Adipocyte (in vitro differentiated cells): ENCODE measurements at regions not wholly inside any gene's neighbourhood (a gene's known extent, or its start where the extent isn't known, plus 50 kb on each side); places are given as distances from the start of the nearest gene placed in this dataset.

Source experiments
- DNase-seq: peaks from one replicate; pipeline ENCODE4 v3.0.0-alpha.2; 2015; ENCODE audit warnings: low read depth
- H3K27me3 ChIP-seq: replicated peaks from 2 replicates; pipeline ENCODE4 v1.7.0; 2013; ENCODE audit warnings: mild to moderate bottlenecking, low read length, moderate library complexity; ENCODE audit not compliant: control insufficient read depth, insufficient read depth
- H3K36me3 ChIP-seq: 2 replicates; pipeline ENCODE4 v1.7.0; 2013; ENCODE audit warnings: low read length, mild to moderate bottlenecking, moderate library complexity; ENCODE audit not compliant: control insufficient read depth, insufficient read depth, severe bottlenecking
- H3K4me1 ChIP-seq: 2 replicates; pipeline ENCODE4 v1.7.0; 2013; ENCODE audit warnings: mild to moderate bottlenecking, low read length, moderate library complexity; ENCODE audit not compliant: control insufficient read depth, insufficient read depth
- H3K4me3 ChIP-seq: 2 replicates; pipeline ENCODE4 v1.7.0; 2013; ENCODE audit warnings: mild to moderate bottlenecking, low read length, moderate library complexity
- H3K9ac ChIP-seq: 2 replicates; pipeline ENCODE4 v1.7.0; 2013; ENCODE audit warnings: mild to moderate bottlenecking, low read length, moderate library complexity
- H3K9me3 ChIP-seq: 2 replicates; pipeline ENCODE4 v1.7.0; 2013; ENCODE audit warnings: mild to moderate bottlenecking, low read length, moderate library complexity; ENCODE audit not compliant: control insufficient read depth

DNA sequence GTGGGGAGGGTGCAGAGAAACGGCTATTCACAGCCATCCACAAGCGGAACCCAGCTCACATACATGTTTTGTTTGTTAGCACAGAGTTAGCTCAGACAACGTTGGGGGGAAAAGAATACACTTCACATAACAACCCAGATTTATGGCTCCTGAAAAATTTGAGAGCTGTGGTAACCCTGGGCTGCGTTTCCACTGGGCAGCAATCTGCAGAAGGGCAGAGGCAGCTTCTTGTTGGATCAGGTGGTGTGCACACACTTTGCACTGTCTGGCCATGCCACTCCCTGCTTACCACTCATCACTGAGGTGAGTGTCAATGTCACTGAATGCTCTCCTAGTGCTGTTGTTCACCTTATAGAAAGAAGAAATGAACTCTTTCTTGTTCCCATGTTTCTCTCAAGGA, 299.8 kb upstream of the SOX14 start:
- H3K9me3 ChIP-seq, result no peaks in the 10 kb centered on the region
- no peak overlapping the region for H3K9ac ChIP-seq
- no peak for DNase-seq
- H3K36me3 ChIP-seq, result no peaks in the 10 kb centered on the region
- no peak overlapping the region for H3K4me3 ChIP-seq
- no peaks in the 10 kb centered on the region for H3K27me3 ChIP-seq
- H3K4me1 ChIP-seq, result no peaks in the 10 kb centered on the region

DNA sequence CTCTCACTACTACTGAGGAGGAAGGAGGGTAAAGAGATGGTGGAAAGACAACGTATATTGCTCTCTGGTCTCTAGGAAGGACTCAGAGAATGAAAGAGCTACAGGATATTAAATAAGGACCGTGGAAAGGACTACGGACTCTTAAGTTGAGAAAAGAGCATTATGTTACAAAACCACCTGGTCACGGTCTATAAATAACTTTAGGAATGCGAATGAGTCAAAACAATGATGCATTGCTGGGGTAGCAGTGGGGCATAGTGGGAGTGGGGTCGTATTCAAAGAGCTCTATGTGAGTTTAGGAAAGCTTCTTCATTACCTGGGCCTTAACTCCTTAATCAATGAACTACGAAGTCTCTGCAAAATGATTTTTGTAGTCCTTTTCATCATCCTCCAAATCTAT, 295.7 kb upstream of the SOX14 start:
- H3K27me3 ChIP-seq, result no peaks in the 10 kb centered on the region
- no peaks in the 10 kb centered on the region for H3K4me1 ChIP-seq
- H3K4me3 ChIP-seq, result no peak overlapping the region
- no peaks in the 10 kb centered on the region for H3K9me3 ChIP-seq
- DNase-seq, result no peak
- H3K9ac ChIP-seq, result no peak overlapping the region
- no peaks in the 10 kb centered on the region for H3K36me3 ChIP-seq

DNA sequence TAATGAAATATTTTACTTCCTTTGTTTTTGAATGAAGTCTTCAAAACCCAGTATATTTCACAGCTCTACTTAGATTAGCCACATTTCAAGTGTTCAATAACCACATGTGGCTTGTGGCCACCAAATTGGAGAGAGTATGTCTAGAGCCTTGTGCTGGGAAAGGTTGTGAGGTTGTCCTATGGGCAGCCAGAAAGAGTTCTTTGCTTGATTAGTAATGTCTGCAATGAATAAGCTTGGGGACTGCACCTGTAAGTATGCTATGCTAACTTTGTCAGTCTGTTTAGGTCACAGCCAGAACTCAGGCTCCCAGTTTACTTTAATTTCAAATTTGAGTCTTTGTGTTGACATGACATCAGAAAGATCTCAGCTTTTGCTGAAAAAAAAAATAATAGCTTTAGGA, 294.9 kb upstream of the SOX14 start:
- H3K36me3 ChIP-seq, result no peaks in the 10 kb centered on the region
- H3K9me3 ChIP-seq, result no peaks in the 10 kb centered on the region
- no peak overlapping the region for H3K4me3 ChIP-seq
- no peak overlapping the region for H3K9ac ChIP-seq
- no peak for DNase-seq
- no peaks in the 10 kb centered on the region for H3K27me3 ChIP-seq
- H3K4me1 ChIP-seq, result no peaks in the 10 kb centered on the region

DNA sequence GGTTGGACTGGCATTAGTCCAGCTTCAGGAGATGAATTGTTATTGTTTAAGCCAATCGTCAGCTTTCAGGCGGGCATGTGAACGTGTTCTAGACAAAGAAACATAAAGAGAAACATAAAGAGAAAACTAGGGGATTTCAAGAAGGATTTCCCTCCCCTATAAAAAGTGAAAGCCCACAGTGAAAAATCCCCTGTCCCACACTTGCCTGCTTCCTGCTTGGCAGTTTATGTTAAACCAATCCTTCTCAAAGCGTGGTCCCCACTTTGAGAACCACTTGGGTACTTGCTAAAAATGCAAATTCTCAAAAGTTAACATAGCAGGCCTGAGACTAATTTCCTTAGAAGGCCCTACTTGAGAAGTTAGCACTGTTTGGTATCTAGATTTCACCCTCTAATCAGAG, 293.0 kb upstream of the SOX14 start:
- H3K9ac ChIP-seq, result no peak overlapping the region
- H3K4me3 ChIP-seq, result no peak overlapping the region
- H3K27me3 ChIP-seq, result no peaks in the 10 kb centered on the region
- no peaks in the 10 kb centered on the region for H3K4me1 ChIP-seq
- H3K36me3 ChIP-seq, result no peaks in the 10 kb centered on the region
- no peak for DNase-seq
- H3K9me3 ChIP-seq, result no peaks in the 10 kb centered on the region

DNA sequence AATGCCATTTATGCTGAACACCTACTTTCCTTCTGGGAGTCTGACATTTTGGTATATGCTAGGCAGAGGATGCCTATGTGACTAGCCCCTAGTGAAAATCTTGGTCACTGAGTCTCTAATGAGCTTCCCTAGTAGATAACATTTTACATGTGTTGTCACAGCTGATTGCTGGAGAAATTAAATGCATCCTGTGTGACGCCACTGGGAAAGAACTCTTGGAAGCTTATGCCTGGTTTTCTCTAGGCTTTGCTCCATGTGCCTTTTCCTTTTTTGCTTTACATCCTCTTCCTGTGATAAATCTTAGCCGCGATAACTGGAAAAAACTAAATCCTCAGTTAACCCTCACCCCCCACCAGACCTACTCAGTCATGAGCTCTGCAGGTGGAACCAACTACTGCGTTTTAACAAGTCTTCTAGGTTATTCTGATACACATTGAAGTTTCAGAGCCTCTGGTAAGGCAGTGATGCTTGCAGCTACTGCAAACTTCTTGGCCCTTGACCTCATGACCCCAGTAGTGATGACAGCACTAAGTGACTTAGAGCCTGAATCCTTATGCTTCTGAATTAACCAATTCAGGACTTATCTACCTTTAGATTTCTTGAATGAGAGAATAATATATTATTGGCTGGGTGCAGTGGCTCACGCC, 292.4 kb upstream of the SOX14 start:
- H3K4me1 ChIP-seq, result no peaks in the 10 kb centered on the region
- H3K27me3 ChIP-seq, result no peaks in the 10 kb centered on the region
- H3K4me3 ChIP-seq, result no peak overlapping the region
- H3K9me3 ChIP-seq, result no peaks in the 10 kb centered on the region
- no peak overlapping the region for H3K9ac ChIP-seq
- H3K36me3 ChIP-seq, result no peaks in the 10 kb centered on the region
- DNase-seq, result no peak

DNA sequence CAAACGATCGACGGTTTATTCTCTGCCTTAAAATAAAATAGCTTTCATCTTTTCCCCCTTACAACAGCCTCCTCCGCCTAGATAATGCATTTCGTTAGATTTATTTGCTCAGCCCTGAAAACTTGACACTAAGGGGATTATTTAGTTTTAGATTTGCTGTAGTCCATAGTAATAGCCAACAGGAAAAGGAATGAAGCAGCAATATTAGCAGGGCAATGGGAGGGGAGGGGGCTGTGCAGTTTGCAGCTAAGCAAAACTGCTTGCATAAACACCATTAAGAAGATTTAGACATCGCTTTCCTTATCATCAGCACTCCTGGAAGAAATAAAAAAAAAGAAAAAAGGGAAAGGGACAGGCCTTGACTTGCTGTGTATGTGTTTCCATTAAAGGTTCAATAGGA, 286.5 kb upstream of the SOX14 start:
- H3K4me3 ChIP-seq, result no peak overlapping the region
- no peak overlapping the region for H3K9ac ChIP-seq
- no peak for DNase-seq
- H3K27me3 ChIP-seq, result no peaks in the 10 kb centered on the region
- no peaks in the 10 kb centered on the region for H3K4me1 ChIP-seq
- H3K36me3 ChIP-seq, result no peaks in the 10 kb centered on the region
- peaks cover 9% of the 10 kb centered on the region for H3K9me3 ChIP-seq

DNA sequence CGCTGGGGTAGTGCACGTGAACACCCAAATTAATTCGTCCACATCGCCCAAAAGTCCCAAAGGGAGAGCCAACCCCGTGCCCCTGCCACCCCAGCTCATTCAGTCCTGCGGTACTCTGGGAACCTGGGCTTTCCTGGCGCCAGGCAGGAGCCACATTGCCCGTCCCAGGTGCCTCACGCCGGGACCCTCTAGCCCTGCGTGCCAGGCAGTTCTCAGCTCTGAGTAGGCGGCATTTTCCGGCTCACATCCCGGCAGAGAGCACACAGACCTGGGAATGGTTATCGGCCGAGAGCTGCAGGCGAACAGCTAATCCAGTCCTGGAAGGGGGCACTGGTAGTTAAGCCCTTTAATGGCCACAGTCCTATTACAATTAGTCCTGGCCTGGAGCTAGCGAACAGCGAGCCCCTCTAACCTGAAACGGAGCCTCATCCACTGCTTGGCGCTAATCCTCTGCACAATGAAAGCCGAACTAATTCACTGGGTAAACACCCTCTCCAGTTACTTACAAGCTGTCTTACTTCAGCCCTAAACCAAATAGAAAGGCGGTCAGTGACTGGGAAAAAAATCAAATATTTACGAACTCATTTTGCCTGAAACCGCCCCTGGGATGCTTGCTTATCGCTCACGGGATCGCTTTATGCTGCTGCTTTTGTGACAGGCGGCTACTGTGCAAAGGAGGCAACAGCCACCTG, 254.6 kb upstream of the SOX14 start:
- Histone ChIP-seq H3K9ac (no peak overlapping the region), H3K27me3 (no peaks in the 10 kb centered on the region), H3K4me3 (no peak overlapping the region), H3K9me3 (peaks cover 2% of the 10 kb centered on the region), H3K36me3 (no peaks in the 10 kb centered on the region), H3K4me1 (no peaks in the 10 kb centered on the region)
- DNase-seq, result no peak

DNA sequence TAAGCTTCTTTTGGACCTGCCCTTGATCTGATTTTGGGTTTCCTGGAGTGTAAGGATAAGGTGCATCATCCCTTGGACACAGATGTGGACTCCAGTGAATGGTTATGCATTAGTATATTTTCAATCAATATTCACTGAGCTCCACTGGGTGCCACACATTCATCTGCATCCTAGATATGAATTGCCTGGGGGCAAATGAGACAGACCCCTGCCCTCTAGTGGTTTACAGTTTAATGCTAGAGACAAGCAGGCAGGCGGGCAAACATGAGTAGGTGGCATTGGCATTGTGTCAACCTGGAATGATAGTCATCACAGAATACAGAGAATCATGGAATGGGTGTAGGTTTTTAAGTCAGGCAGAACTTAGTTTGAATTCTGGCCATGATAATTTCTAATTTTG, 252.5 kb upstream of the SOX14 start:
- no peaks in the 10 kb centered on the region for H3K4me1 ChIP-seq
- no peak for DNase-seq
- H3K9ac ChIP-seq, result no peak overlapping the region
- no peaks in the 10 kb centered on the region for H3K36me3 ChIP-seq
- no peak overlapping the region for H3K4me3 ChIP-seq
- no peaks in the 10 kb centered on the region for H3K9me3 ChIP-seq
- H3K27me3 ChIP-seq, result no peaks in the 10 kb centered on the region

DNA sequence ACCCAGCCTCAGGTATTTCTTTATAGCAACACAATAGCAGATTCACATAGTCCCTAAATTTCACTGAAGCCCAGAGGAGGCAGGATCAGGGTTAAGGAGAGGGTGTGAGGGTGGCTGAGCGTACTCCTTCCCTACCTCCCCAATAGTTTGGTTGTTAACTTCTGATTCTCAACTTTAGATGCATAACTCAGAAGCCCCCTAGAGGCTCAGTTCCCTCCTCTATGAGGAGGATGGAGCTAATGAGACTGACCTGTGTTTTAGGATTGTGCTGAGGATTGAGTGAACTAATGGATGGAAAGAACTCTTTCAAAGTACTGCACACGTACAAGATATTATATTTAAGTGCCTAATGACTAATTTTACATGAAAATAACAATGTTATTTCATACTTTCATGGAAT, 249.3 kb upstream of the SOX14 start:
- Histone ChIP-seq H3K9ac (no peak overlapping the region), H3K36me3 (no peaks in the 10 kb centered on the region), H3K9me3 (no peaks in the 10 kb centered on the region), H3K4me3 (no peak overlapping the region), H3K4me1 (no peaks in the 10 kb centered on the region), H3K27me3 (no peaks in the 10 kb centered on the region)
- DNase-seq, result no peak

DNA sequence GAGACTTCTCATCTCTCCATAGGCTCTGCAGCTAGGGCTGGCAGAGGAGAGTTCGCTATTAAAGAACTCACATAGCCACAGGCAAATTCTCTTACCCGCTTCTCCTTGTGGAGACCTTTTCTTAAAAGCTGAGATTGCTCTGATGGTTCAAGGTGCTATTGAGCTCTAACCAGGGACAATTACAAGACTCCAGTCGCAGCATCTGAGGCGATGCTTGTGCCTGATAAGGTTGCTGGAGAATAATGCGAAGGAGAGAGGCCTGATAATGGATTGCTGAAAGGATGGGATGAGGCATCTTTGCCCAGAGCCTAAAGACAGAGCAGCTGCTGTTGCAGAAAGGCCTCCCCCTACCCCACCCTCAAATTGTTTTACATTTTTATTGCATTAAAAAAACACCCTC, 244.5 kb upstream of the SOX14 start:
- H3K9ac ChIP-seq, result no peak overlapping the region
- no peaks in the 10 kb centered on the region for H3K27me3 ChIP-seq
- no peaks in the 10 kb centered on the region for H3K36me3 ChIP-seq
- H3K9me3 ChIP-seq, result no peaks in the 10 kb centered on the region
- no peak for DNase-seq
- H3K4me1 ChIP-seq, result no peaks in the 10 kb centered on the region
- no peak overlapping the region for H3K4me3 ChIP-seq

DNA sequence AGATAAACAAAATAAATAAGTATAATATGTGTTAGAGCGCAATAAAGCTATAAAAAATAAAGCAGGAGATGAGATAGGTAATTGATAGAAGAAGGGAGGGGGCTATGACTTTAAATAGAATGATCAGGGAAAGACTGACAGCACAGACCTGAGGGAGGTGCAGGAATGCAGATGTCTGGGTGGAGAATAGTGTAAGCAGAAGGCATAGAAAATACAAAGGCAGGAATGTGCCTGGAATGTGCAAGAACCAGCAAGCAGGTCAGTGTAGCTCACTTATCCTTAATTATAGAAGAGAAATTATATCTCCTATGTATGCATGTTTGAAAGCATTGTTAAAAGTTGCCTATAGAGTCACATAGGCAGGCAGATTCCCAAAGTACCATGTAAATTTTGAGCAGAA, 239.4 kb upstream of the SOX14 start:
- no peaks in the 10 kb centered on the region for H3K9me3 ChIP-seq
- no peak overlapping the region for H3K4me3 ChIP-seq
- no peak for DNase-seq
- H3K36me3 ChIP-seq, result no peaks in the 10 kb centered on the region
- H3K27me3 ChIP-seq, result no peaks in the 10 kb centered on the region
- no peak overlapping the region for H3K9ac ChIP-seq
- no peaks in the 10 kb centered on the region for H3K4me1 ChIP-seq

DNA sequence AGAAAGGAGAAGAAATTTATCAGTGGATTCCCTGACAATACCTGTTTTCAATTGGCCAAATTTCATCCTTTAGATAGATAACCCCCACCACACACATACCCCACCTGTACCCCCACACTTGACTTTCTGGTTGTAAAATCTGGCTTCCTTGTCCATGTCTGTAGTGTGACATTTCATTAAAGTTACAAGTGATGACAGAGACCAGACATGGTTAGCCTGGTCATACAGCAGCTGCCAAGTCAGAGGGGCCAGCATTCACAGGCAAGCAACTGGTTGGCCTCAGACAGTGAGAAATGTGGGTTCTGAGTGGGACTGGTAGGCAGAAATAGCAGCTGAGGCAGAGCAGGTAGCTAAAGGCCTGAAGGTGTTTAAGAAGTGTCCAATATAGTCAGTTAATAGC, 238.6 kb upstream of the SOX14 start:
- H3K36me3 ChIP-seq, result no peaks in the 10 kb centered on the region
- DNase-seq, result no peak
- no peak overlapping the region for H3K9ac ChIP-seq
- no peaks in the 10 kb centered on the region for H3K4me1 ChIP-seq
- H3K4me3 ChIP-seq, result no peak overlapping the region
- no peaks in the 10 kb centered on the region for H3K27me3 ChIP-seq
- no peaks in the 10 kb centered on the region for H3K9me3 ChIP-seq
